AG09309 (cell line): ENCODE measurements at regions not wholly inside any gene's neighbourhood (a gene's known extent, or its start where the extent isn't known, plus 50 kb on each side); places are given as distances from the start of the nearest gene placed in this dataset.

ENCODE experiments used
- DNase-seq: peaks from one replicate; pipeline ENCODE4 v3.0.0-alpha.2; 2010; ENCODE audit warnings: low read depth
- H3K4me3 ChIP-seq: 2 replicates; pipeline ENCODE4 v1.5.1; 2011; ENCODE audit warnings: mild to moderate bottlenecking, low read depth, low read length, moderate library complexity; ENCODE audit not compliant: control insufficient read depth
- CTCF ChIP-seq: IDR thresholded peaks from 2 replicates; pipeline ENCODE4 v1.5.1; 2011; ENCODE audit warnings: mild to moderate bottlenecking, low read depth, low read length, inconsistent platforms; ENCODE audit not compliant: insufficient read depth, control insufficient read depth; ENCODE audit errors: missing control alignments

- TF ChIP-seq CTCF, result no peak
- DNase-seq, result no peak
- H3K4me3 ChIP-seq, result no peak overlapping the region
These were observed 294.6 kb downstream of the LRATD1 start for GRCh38 chr2:14927021-14927564.

- TF ChIP-seq CTCF, result no peak
- no peak for DNase-seq
- no peak overlapping the region for H3K4me3 ChIP-seq
These were observed 295.5 kb downstream of the LRATD1 start for GRCh38 chr2:14928056-14928455.

- TF ChIP-seq CTCF, result no peak
- H3K4me3 ChIP-seq, result no peak overlapping the region
- DNase-seq, result no peak
These were observed 297.9 kb downstream of the LRATD1 start for GRCh38 chr2:14930441-14930840.

GRCh38 chr2:14932285-14932684 lies 299.8 kb downstream of the LRATD1 start:
- no peak overlapping the region for H3K4me3 ChIP-seq
- DNase-seq, result no peak
- TF ChIP-seq CTCF, result no peak

- H3K4me3 ChIP-seq, result no peak overlapping the region
- TF ChIP-seq CTCF, result no peak
- DNase-seq, result no peak
These were observed 301.2 kb downstream of the LRATD1 start for GRCh38 chr2:14933753-14934152.

GRCh38 chr2:14936426-14936825 lies 303.9 kb downstream of the LRATD1 start:
- TF ChIP-seq CTCF, result no peak
- no peak overlapping the region for H3K4me3 ChIP-seq
- no peak for DNase-seq

- no peak overlapping the region for H3K4me3 ChIP-seq
- DNase-seq, result no peak
- no peak for TF ChIP-seq CTCF
These were observed 304.8 kb downstream of the LRATD1 start for GRCh38 chr2:14937336-14937735.
